NOMO-1 treated with DMSO at 0.1 percent for 48 hours (cell line): ENCODE measurements at regions not wholly inside any gene's neighbourhood (a gene's known extent, or its start where the extent isn't known, plus 50 kb on each side); places are given as distances from the start of the nearest gene placed in this dataset.
"Not testable (repeated sequence)": the region's sequence is repeated elsewhere in the genome, so short reads cannot be mapped to it uniquely, and the experiment has no call there.

Experiments used
- DNase-seq: peaks from one replicate; lab custom pipeline; 2025; ENCODE audit not compliant: unreplicated experiment; lab: John Stamatoyannopoulos, UW

- no peak for DNase-seq
Measured at GRCh38 chr16:48008011-48008525, 147.7 kb downstream of the ABCC12 start.

GRCh38 chr16:48004141-48004695 is 151.6 kb downstream of the ABCC12 start:
- DNase-seq, result no peak

- no peak for DNase-seq
Measured at GRCh38 chr16:48003206-48003907, 152.4 kb downstream of the ABCC12 start.

GRCh38 chr16:48001324-48001895 is 154.4 kb downstream of the ABCC12 start:
- no peak for DNase-seq

GRCh38 chr16:48000622-48001021 is 155.2 kb downstream of the ABCC12 start:
- DNase-seq, result no peak

- no peak for DNase-seq
Measured at GRCh38 chr16:47999595-47999994, 156.2 kb downstream of the ABCC12 start.

- DNase-seq, result no peak
Measured at GRCh38 chr16:47995354-47995753, 160.4 kb downstream of the ABCC12 start.

GRCh38 chr16:47991491-47991890 is 164.3 kb downstream of the ABCC12 start:
- no peak for DNase-seq

- no peak for DNase-seq
Measured at GRCh38 chr16:47990676-47991075, 165.1 kb downstream of the ABCC12 start.

- no peak for DNase-seq
Measured at GRCh38 chr16:47987136-47987535, 168.7 kb downstream of the ABCC12 start.

- no peak for DNase-seq
Measured at GRCh38 chr16:47986031-47986430, 169.8 kb downstream of the ABCC12 start.

GRCh38 chr16:47984669-47985068 is 171.1 kb downstream of the ABCC12 start:
- DNase-seq, result no peak

- DNase-seq, result no peak
Measured at GRCh38 chr16:47983999-47984580, 171.7 kb downstream of the ABCC12 start.

- DNase-seq, result no peak
Measured at GRCh38 chr16:47980212-47980611, 175.6 kb downstream of the ABCC12 start.

- no peak for DNase-seq
Measured at GRCh38 chr16:47979616-47980182, 176.1 kb downstream of the ABCC12 start.

GRCh38 chr16:47979164-47979520 is 176.7 kb downstream of the ABCC12 start:
- DNase-seq, result no peak

GRCh38 chr16:47978491-47979163 is 177.2 kb downstream of the ABCC12 start:
- no peak for DNase-seq

GRCh38 chr16:47977802-47978201 is 178.0 kb downstream of the ABCC12 start:
- no peak for DNase-seq

GRCh38 chr16:47976636-47977210 is 179.1 kb downstream of the ABCC12 start:
- DNase-seq, result no peak

- DNase-seq, result not testable (repeated sequence)
Measured at GRCh38 chr16:47974971-47975370, 180.8 kb downstream of the ABCC12 start.

- DNase-seq, result no peak
Measured at GRCh38 chr16:47973552-47973951, 182.2 kb downstream of the ABCC12 start.
